C4-2B (cell line): ENCODE measurements at regions not wholly inside any gene's neighbourhood (a gene's known extent, or its start where the extent isn't known, plus 50 kb on each side); places are given as distances from the start of the nearest gene placed in this dataset.

Experiments used
- CTCF ChIP-seq: fragments of 450-650 bp; conservative IDR thresholded peaks from 2 replicates; pipeline ENCODE4 v1.5.1; 2017; ENCODE audit warnings: mild to moderate bottlenecking
- ZFX ChIP-seq: fragments of 450-650 bp; IDR thresholded peaks from 2 replicates; pipeline ENCODE4 v1.6.1; 2017

GRCh38 chr10:62578916-62579315, 204.7 kb downstream of the ZNF365 start:
- TF ChIP-seq CTCF = no peak
- no peak for TF ChIP-seq ZFX
